ENCODE measurements at regions not wholly inside any gene's neighbourhood (a gene's known extent, or its start where the extent isn't known, plus 50 kb on each side); places are given as distances from the start of the nearest gene placed in this dataset.

DNA sequence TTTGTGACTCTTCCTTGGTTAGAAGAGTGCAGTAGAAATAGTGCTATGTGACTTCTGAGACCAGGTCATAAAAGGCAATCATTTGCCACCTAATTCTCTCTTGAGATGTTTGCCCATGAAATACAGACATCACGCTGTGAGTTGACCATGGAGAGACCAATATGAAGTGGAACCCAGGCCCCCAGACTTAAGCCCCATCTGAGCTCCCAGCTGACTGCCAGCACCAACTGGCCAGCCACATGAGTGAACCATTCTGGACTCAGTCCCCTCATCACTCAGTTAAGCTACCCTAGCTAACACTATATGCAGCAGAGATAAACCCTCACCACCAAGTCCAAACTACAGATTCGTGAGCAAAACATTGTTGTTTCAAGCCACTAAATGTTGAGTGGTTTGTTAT lies 60.7 kb upstream of the NIPBL start:
- FAIRE-seq (no peak), DNase-seq (no peak)
- Histone ChIP-seq H3K27me3 (ENCODE audit: control insufficient read depth, insufficient read depth, low read length) (no peaks in the 10 kb centered on the region), H3K9me3 (ENCODE audit: control insufficient read depth in 2 of 3, insufficient read depth in 1 of 3, low read length in 3 of 3) (no peaks in the 10 kb centered on the region), H3K9ac (ENCODE audit: low read length in 3 of 3) (no peak overlapping the region), H3K4me1 (ENCODE audit: control insufficient read depth in 2 of 3, insufficient read depth in 2 of 3, low read depth in 1 of 3, low read length in 3 of 3) (no peaks in the 10 kb centered on the region), H3K27ac (ENCODE audit: low read depth in 2 of 2, low read length in 2 of 2) (no peak overlapping the region), H3K36me3 (ENCODE audit: control insufficient read depth in 2 of 3, insufficient read depth in 3 of 3, low read length in 3 of 3) (no peaks in the 10 kb centered on the region), H3K4me3 (ENCODE audit: low read length in 3 of 3) (no peak overlapping the region)
- TF ChIP-seq, protein P1, sequence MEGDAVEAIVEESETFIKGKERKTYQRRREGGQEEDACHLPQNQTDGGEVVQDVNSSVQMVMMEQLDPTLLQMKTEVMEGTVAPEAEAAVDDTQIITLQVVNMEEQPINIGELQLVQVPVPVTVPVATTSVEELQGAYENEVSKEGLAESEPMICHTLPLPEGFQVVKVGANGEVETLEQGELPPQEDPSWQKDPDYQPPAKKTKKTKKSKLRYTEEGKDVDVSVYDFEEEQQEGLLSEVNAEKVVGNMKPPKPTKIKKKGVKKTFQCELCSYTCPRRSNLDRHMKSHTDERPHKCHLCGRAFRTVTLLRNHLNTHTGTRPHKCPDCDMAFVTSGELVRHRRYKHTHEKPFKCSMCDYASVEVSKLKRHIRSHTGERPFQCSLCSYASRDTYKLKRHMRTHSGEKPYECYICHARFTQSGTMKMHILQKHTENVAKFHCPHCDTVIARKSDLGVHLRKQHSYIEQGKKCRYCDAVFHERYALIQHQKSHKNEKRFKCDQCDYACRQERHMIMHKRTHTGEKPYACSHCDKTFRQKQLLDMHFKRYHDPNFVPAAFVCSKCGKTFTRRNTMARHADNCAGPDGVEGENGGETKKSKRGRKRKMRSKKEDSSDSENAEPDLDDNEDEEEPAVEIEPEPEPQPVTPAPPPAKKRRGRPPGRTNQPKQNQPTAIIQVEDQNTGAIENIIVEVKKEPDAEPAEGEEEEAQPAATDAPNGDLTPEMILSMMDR (IDR thresholded peaks at IDR 0.05; ENCODE audit: borderline replicate concordance, extremely low read depth, insufficient read depth): no peak
- intact Hi-C loops (cut with DNase I): no loop called here

DNA sequence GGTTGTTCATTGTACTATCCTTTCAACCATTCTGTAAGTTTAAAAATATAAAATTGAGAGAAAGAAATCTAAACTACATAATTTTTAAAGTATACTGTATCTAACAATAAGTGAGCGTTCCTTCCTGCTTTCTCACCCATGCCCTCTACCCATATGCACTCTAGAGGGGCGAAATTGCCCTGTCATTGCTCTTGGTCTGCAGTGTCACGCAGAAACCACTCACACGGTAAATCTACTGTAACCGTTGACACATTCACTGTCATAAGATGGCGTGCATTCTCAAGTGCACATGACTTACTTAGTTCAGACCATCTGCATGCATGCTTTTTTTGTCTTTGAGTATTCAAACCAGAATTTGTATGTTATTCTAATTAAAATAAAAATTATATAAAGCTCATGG lies 55.7 kb upstream of the NIPBL start:
- intact Hi-C loops (cut with DNase I): no loop called here
- TF ChIP-seq, protein P1 (IDR thresholded peaks at IDR 0.05; ENCODE audit: borderline replicate concordance, extremely low read depth, insufficient read depth): no peak
- DNase-seq (no peak), FAIRE-seq (no peak)
- no peaks in the 10 kb centered on the region for H3K36me3 ChIP-seq (ENCODE audit: control insufficient read depth in 2 of 3, insufficient read depth in 3 of 3, low read length in 3 of 3)
- peaks cover 0 to 5% (median 0%) of the 10 kb centered on the region in 3 donors for H3K9me3 ChIP-seq (ENCODE audit: control insufficient read depth in 2 of 3, insufficient read depth in 1 of 3, low read length in 3 of 3)
- H3K9ac ChIP-seq (ENCODE audit: low read length in 3 of 3): no peak overlapping the region
- H3K4me1 ChIP-seq (ENCODE audit: control insufficient read depth in 2 of 3, insufficient read depth in 2 of 3, low read depth in 1 of 3, low read length in 3 of 3): no peaks in the 10 kb centered on the region
- no peaks in the 10 kb centered on the region for H3K27me3 ChIP-seq (ENCODE audit: control insufficient read depth, insufficient read depth, low read length)
- H3K4me3 ChIP-seq (ENCODE audit: low read length in 3 of 3): no peak overlapping the region
- no peak overlapping the region for H3K27ac ChIP-seq (ENCODE audit: low read depth in 2 of 2, low read length in 2 of 2)

DNA sequence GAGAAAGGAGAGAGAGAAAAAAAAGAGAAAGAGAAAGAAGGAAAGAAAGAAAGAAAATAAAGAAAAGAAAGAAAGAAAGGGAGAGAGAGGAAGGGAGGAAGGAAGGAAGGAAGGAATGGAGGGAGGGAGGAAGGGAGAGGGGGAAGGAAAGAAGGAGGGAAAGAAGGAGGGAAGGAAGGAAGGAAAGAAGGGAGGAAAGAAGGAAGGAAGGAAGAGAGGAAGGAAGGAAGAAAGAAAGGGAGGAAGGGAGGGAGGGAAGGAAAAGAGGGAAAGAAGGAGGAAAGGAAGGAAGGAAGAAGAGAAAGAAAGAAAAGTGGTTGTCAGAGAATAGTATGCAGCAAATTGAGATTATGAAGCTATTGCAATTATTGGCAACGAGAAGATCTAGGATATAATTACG lies 49.9 kb upstream of the NIPBL start:
- intact Hi-C loops (cut with DNase I): no loop called here
- Histone ChIP-seq H3K27me3 (ENCODE audit: control insufficient read depth, insufficient read depth, low read length) (no peaks in the 10 kb centered on the region), H3K9ac (ENCODE audit: low read length in 3 of 3) (no peak overlapping the region), H3K4me3 (ENCODE audit: low read length in 3 of 3) (no peak overlapping the region), H3K9me3 (ENCODE audit: control insufficient read depth in 2 of 3, insufficient read depth in 1 of 3, low read length in 3 of 3) (peaks cover 0 to 5% (median 0%) of the 10 kb centered on the region in 3 donors), H3K27ac (ENCODE audit: low read depth in 2 of 2, low read length in 2 of 2) (no peak overlapping the region), H3K36me3 (ENCODE audit: control insufficient read depth in 2 of 3, insufficient read depth in 3 of 3, low read length in 3 of 3) (no peaks in the 10 kb centered on the region), H3K4me1 (ENCODE audit: control insufficient read depth in 2 of 3, insufficient read depth in 2 of 3, low read depth in 1 of 3, low read length in 3 of 3) (no peaks in the 10 kb centered on the region)
- TF ChIP-seq, protein P1 (IDR thresholded peaks at IDR 0.05; ENCODE audit: borderline replicate concordance, extremely low read depth, insufficient read depth): no peak
- DNase-seq (no peak), FAIRE-seq (no peak)
